A549 (cell line): ENCODE measurements at regions not wholly inside any gene's neighbourhood (a gene's known extent, or its start where the extent isn't known, plus 50 kb on each side); places are given as distances from the start of the nearest gene placed in this dataset.
"Not testable (repeated sequence)": the region's sequence is repeated elsewhere in the genome, so short reads cannot be mapped to it uniquely, and the experiment has no call there.

Experiments
- CHD4 ChIP-seq: fragments of 200-600 bp; sonication (generic); IDR thresholded peaks from 2 replicates; pipeline ENCODE4 v1.6.1; 2016; ENCODE audit warnings: antibody characterized with exemption, mild to moderate bottlenecking, borderline replicate concordance
- CTCF ChIP-seq: fragments of >200 bp; sonication (Bioruptor Twin); formaldehyde crosslinking; IDR thresholded peaks from 3 replicates; pipeline ENCODE4 v1.5.1; 2016
- HDAC2 ChIP-seq: fragments of 200-600 bp; sonication (generic); IDR thresholded peaks from 2 replicates; pipeline ENCODE4 v1.6.1; 2016
- KDM1A ChIP-seq: fragments of 200-600 bp; sonication (generic); IDR thresholded peaks from 2 replicates; pipeline ENCODE4 v1.6.1; 2016; ENCODE audit warnings: low read depth, mild to moderate bottlenecking
- KDM5A ChIP-seq: fragments of 200-600 bp; sonication (generic); IDR thresholded peaks from 2 replicates; pipeline ENCODE4 v1.6.1; 2016; ENCODE audit warnings: antibody characterized with exemption, mild to moderate bottlenecking
- MYC ChIP-seq: IDR thresholded peaks from 2 replicates; pipeline ENCODE4 v1.6.1; 2012; ENCODE audit warnings: mild to moderate bottlenecking, inconsistent platforms, low read length, improper control_type of control experiment, borderline replicate concordance
- PBX3 ChIP-seq: IDR thresholded peaks from 2 replicates; pipeline ENCODE4 v1.6.1; 2012
- PHF8 ChIP-seq: fragments of 200-600 bp; sonication (generic); IDR thresholded peaks from 2 replicates; pipeline ENCODE4 v1.6.1; 2016; ENCODE audit warnings: low read depth, mild to moderate bottlenecking, antibody characterized with exemption, moderate library complexity, borderline replicate concordance
- POLR2A ChIP-seq: IDR thresholded peaks from 2 replicates; pipeline ENCODE4 v1.6.1; 2012; ENCODE audit warnings: mild to moderate bottlenecking, low read length
- RARB ChIP-seq: fragments of 250-450 bp; sonication (Bioruptor Pico); IDR thresholded peaks from 2 replicates; pipeline ENCODE4 v1.8.0; 2021; ENCODE audit warnings: mild to moderate bottlenecking, moderate library complexity
- RCOR1 ChIP-seq: fragments of 150-350 bp; IDR thresholded peaks from 2 replicates; pipeline ENCODE4 v1.6.1; 2014; ENCODE audit warnings: antibody characterized with exemption, low read length, low read depth
- SMC3 ChIP-seq: fragments of >200 bp; sonication (Bioruptor Twin); formaldehyde crosslinking; IDR thresholded peaks from 3 replicates; pipeline ENCODE4 v1.6.1; 2018; ENCODE audit warnings: inconsistent platforms
- USF2 ChIP-seq: fragments of 450-650 bp; IDR thresholded peaks from 2 replicates; pipeline ENCODE4 v1.6.1; 2014; ENCODE audit warnings: antibody characterized with exemption
- ZFP36 ChIP-seq: fragments of 450-650 bp; IDR thresholded peaks from 2 replicates; pipeline ENCODE4 v1.6.1; 2014; ENCODE audit warnings: borderline replicate concordance; ENCODE audit not compliant: partially characterized antibody

DNA sequence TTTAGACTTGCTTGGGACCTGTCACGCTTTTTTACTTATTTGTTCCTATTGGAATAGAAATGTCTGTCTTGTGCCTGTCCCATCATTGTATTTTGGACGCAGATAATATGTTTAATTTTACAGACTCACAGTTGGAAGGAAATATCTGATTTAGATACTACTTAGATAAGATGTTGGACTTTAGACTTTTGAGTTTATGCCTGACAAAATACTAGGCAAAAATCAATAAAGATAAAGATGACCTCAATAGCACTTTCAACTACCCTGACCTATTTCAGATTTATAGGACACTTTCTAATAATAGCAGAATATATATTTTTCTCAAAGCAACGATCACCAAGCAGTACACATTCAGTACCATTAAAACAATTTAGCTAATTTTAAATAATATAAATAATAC is 150.1 kb upstream of the TGIF2LX start:
- TF ChIP-seq MYC; CTCF; HDAC2; KDM5A; POLR2A; PHF8; RCOR1; PBX3; USF2; ZFP36; RARB (CRISPR knock-in tag); KDM1A; SMC3; CHD4: not testable (repeated sequence)
